HG02938 (cell line): ENCODE measurements at regions not wholly inside any gene's neighbourhood (a gene's known extent, or its start where the extent isn't known, plus 50 kb on each side); places are given as distances from the start of the nearest gene placed in this dataset.
"Not testable (repeated sequence)": the region's sequence is repeated elsewhere in the genome, so short reads cannot be mapped to it uniquely, and the experiment has no call there.

Experiments
- ATAC-seq: cut with Tn5 transposase; IDR thresholded peaks from one replicate; pipeline ENCODE4 v1.9.1; 2021; ENCODE audit warnings: mild to moderate bottlenecking, moderate library complexity; ENCODE audit not compliant: unreplicated experiment

GRCh38 chr5:13640270-13640669 lies 304.2 kb downstream of the DNAH5 start:
- no peak for ATAC-seq

- ATAC-seq: no peak
Measured at GRCh38 chr5:13632676-13633075, 311.8 kb downstream of the DNAH5 start.

GRCh38 chr5:13629218-13629617 lies 315.3 kb downstream of the DNAH5 start:
- no peak for ATAC-seq

- ATAC-seq: no peak
Measured at GRCh38 chr5:13627673-13628454, 316.6 kb downstream of the DNAH5 start.

- ATAC-seq: no peak
Measured at GRCh38 chr5:13625616-13626198, 318.8 kb downstream of the DNAH5 start.

- no peak for ATAC-seq
Measured at GRCh38 chr5:13624283-13625074, 320.0 kb downstream of the DNAH5 start.

GRCh38 chr5:13613621-13614020 lies 330.9 kb downstream of the DNAH5 start:
- no peak for ATAC-seq

- no peak for ATAC-seq
Measured at GRCh38 chr5:13611604-13612003, 332.9 kb downstream of the DNAH5 start.

- ATAC-seq: no peak
Measured at GRCh38 chr5:13609504-13609903, 335.0 kb downstream of the DNAH5 start.

- ATAC-seq: no peak
Measured at GRCh38 chr5:13606051-13606450, 338.4 kb downstream of the DNAH5 start.

GRCh38 chr5:13601112-13601511 lies 343.4 kb downstream of the DNAH5 start:
- no peak for ATAC-seq

- no peak for ATAC-seq
Measured at GRCh38 chr5:13595978-13596377, 348.5 kb downstream of the DNAH5 start.

- ATAC-seq: no peak
Measured at GRCh38 chr5:13591621-13592020, 352.9 kb downstream of the DNAH5 start.

GRCh38 chr5:13585324-13585723 lies 359.2 kb downstream of the DNAH5 start:
- no peak for ATAC-seq

GRCh38 chr5:13581914-13582313 lies 362.6 kb downstream of the DNAH5 start:
- no peak for ATAC-seq

- no peak for ATAC-seq
Measured at GRCh38 chr5:13581132-13581531, 363.4 kb downstream of the DNAH5 start.

- ATAC-seq: no peak
Measured at GRCh38 chr5:13580058-13580457, 364.4 kb downstream of the DNAH5 start.

- ATAC-seq: not testable (repeated sequence)
Measured at GRCh38 chr5:13579091-13579490, 365.4 kb downstream of the DNAH5 start.

- not testable (repeated sequence) for ATAC-seq
Measured at GRCh38 chr5:13578311-13579039, 366.0 kb downstream of the DNAH5 start.

GRCh38 chr5:13574574-13574973 lies 369.9 kb downstream of the DNAH5 start:
- no peak for ATAC-seq

- ATAC-seq: no peak
Measured at GRCh38 chr5:13572163-13572562, 372.3 kb downstream of the DNAH5 start.
